Testis (tissue), 2 donors: ENCODE measurements at regions not wholly inside any gene's neighbourhood (a gene's known extent, or its start where the extent isn't known, plus 50 kb on each side); places are given as distances from the start of the nearest gene placed in this dataset.

Source experiments
- CTCF ChIP-seq, 3 experiments: fragments of 450-650 bp in 2 of 3; fragments of 200-600 bp in 1 of 3; sonication (generic) in 1 of 3; IDR thresholded peaks; one replicate each; pipeline ENCODE4 v1.5.1; 2016 to 2019; ENCODE audit warnings: antibody characterized with exemption in 3 of 3, mild to moderate bottlenecking in 2 of 3, moderate library complexity in 1 of 3
- POLR2A ChIP-seq: fragments of 450-650 bp; IDR thresholded peaks from one replicate; pipeline ENCODE4 v1.6.1; 2017; ENCODE audit warnings: antibody characterized with exemption, mild to moderate bottlenecking, moderate library complexity

GRCh38 chr5:103842936-103843335, 280.3 kb upstream of the NUDT12 start:
- TF ChIP-seq CTCF (IDR thresholded peaks at IDR 0.05), result no peak
- TF ChIP-seq POLR2A, result no peak
